H1 (cell line): ENCODE measurements at regions not wholly inside any gene's neighbourhood (a gene's known extent, or its start where the extent isn't known, plus 50 kb on each side); places are given as distances from the start of the nearest gene placed in this dataset.

Source experiments
- BCL11A ChIP-seq, 2 experiments: IDR thresholded peaks; one replicate each; pipeline ENCODE4 v1.6.1; 2011; ENCODE audit warnings: low read depth in 2 of 2, low read length in 2 of 2, mild to moderate bottlenecking in 2 of 2
- EZH2 ChIP-seq: fragments of 200-600 bp; sonication (generic); IDR thresholded peaks from 2 replicates; pipeline ENCODE4 v1.7.1; 2012; ENCODE audit warnings: low read depth, mild to moderate bottlenecking, moderate library complexity, low read length, inconsistent platforms; ENCODE audit not compliant: severe bottlenecking
- GTF2F1 ChIP-seq: IDR thresholded peaks from 2 replicates; pipeline ENCODE4 v1.6.1; 2012; ENCODE audit warnings: low read depth, low read length, improper control_type of control experiment, borderline replicate concordance
- HDAC2 ChIP-seq, 2 experiments: fragments of 300-600 bp in 1 of 2; sonication (generic) in 1 of 2; IDR thresholded peaks; 2 replicates each; pipeline ENCODE4 v1.6.1; 2011 to 2012; ENCODE audit warnings: low read depth in 2 of 2, low read length in 2 of 2, mild to moderate bottlenecking in 2 of 2, moderate library complexity in 2 of 2, borderline replicate concordance in 1 of 2, inconsistent platforms in 1 of 2
- HDAC6 ChIP-seq: IDR thresholded peaks from one replicate; pipeline ENCODE4 v1.7.1; 2012; ENCODE audit warnings: low read depth, mild to moderate bottlenecking, inconsistent platforms, low read length, moderate library complexity
- POLR2A ChIP-seq, 2 experiments: IDR thresholded peaks; 1 replicate in 1 of 2; 2 replicates in 1 of 2; pipeline ENCODE4 v1.6.1; 2011; ENCODE audit warnings: low read depth in 2 of 2, low read length in 2 of 2, mild to moderate bottlenecking in 2 of 2; ENCODE audit errors: control extremely low read depth in 1 of 2
- RFX5 ChIP-seq: IDR thresholded peaks from 2 replicates; pipeline ENCODE4 v1.6.1; 2011; ENCODE audit warnings: low read depth, low read length, improper control_type of control experiment, borderline replicate concordance
- RXRA ChIP-seq: IDR thresholded peaks from 2 replicates; pipeline ENCODE4 v1.6.1; 2011; ENCODE audit warnings: low read depth, mild to moderate bottlenecking, low read length, moderate library complexity; ENCODE audit not compliant: insufficient read depth
- SP2 ChIP-seq: IDR thresholded peaks from 2 replicates; pipeline ENCODE4 v1.6.1; 2012; ENCODE audit warnings: mild to moderate bottlenecking, low read length, inconsistent platforms
- TF ChIP-seq, protein P1 (sequence below): fragments of 300-600 bp; sonication (generic); IDR thresholded peaks from 2 replicates; pipeline ENCODE4 v1.7.1; 2012; ENCODE audit warnings: low read length, moderate library complexity, mild to moderate bottlenecking, inconsistent platforms; ENCODE audit not compliant: insufficient replicate concordance
- TF ChIP-seq, protein P2 (sequence below): IDR thresholded peaks from 2 replicates; pipeline ENCODE4 v1.6.1; 2011; ENCODE audit warnings: low read depth, mild to moderate bottlenecking, low read length; ENCODE audit not compliant: insufficient read depth

DNA sequence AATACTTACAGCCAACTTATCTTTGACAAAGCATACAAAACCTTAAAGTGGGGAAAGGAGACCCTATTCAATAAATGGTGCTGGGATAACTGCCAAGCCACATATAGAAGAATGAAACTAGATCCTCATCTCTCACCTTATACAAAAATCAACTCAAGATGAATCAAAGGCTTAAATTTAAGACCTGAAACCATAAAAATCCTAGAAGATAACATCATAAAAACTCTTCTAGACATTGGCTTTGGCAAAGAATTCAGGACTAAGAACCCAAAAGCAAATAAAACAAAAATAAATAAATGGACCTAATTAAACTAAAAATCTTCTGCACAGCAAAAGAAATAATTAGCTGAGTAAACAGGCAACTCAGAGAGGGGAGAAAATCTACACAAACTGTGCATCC is 335.6 kb upstream of the PBX1 start (continued):
- TF ChIP-seq, protein P1, sequence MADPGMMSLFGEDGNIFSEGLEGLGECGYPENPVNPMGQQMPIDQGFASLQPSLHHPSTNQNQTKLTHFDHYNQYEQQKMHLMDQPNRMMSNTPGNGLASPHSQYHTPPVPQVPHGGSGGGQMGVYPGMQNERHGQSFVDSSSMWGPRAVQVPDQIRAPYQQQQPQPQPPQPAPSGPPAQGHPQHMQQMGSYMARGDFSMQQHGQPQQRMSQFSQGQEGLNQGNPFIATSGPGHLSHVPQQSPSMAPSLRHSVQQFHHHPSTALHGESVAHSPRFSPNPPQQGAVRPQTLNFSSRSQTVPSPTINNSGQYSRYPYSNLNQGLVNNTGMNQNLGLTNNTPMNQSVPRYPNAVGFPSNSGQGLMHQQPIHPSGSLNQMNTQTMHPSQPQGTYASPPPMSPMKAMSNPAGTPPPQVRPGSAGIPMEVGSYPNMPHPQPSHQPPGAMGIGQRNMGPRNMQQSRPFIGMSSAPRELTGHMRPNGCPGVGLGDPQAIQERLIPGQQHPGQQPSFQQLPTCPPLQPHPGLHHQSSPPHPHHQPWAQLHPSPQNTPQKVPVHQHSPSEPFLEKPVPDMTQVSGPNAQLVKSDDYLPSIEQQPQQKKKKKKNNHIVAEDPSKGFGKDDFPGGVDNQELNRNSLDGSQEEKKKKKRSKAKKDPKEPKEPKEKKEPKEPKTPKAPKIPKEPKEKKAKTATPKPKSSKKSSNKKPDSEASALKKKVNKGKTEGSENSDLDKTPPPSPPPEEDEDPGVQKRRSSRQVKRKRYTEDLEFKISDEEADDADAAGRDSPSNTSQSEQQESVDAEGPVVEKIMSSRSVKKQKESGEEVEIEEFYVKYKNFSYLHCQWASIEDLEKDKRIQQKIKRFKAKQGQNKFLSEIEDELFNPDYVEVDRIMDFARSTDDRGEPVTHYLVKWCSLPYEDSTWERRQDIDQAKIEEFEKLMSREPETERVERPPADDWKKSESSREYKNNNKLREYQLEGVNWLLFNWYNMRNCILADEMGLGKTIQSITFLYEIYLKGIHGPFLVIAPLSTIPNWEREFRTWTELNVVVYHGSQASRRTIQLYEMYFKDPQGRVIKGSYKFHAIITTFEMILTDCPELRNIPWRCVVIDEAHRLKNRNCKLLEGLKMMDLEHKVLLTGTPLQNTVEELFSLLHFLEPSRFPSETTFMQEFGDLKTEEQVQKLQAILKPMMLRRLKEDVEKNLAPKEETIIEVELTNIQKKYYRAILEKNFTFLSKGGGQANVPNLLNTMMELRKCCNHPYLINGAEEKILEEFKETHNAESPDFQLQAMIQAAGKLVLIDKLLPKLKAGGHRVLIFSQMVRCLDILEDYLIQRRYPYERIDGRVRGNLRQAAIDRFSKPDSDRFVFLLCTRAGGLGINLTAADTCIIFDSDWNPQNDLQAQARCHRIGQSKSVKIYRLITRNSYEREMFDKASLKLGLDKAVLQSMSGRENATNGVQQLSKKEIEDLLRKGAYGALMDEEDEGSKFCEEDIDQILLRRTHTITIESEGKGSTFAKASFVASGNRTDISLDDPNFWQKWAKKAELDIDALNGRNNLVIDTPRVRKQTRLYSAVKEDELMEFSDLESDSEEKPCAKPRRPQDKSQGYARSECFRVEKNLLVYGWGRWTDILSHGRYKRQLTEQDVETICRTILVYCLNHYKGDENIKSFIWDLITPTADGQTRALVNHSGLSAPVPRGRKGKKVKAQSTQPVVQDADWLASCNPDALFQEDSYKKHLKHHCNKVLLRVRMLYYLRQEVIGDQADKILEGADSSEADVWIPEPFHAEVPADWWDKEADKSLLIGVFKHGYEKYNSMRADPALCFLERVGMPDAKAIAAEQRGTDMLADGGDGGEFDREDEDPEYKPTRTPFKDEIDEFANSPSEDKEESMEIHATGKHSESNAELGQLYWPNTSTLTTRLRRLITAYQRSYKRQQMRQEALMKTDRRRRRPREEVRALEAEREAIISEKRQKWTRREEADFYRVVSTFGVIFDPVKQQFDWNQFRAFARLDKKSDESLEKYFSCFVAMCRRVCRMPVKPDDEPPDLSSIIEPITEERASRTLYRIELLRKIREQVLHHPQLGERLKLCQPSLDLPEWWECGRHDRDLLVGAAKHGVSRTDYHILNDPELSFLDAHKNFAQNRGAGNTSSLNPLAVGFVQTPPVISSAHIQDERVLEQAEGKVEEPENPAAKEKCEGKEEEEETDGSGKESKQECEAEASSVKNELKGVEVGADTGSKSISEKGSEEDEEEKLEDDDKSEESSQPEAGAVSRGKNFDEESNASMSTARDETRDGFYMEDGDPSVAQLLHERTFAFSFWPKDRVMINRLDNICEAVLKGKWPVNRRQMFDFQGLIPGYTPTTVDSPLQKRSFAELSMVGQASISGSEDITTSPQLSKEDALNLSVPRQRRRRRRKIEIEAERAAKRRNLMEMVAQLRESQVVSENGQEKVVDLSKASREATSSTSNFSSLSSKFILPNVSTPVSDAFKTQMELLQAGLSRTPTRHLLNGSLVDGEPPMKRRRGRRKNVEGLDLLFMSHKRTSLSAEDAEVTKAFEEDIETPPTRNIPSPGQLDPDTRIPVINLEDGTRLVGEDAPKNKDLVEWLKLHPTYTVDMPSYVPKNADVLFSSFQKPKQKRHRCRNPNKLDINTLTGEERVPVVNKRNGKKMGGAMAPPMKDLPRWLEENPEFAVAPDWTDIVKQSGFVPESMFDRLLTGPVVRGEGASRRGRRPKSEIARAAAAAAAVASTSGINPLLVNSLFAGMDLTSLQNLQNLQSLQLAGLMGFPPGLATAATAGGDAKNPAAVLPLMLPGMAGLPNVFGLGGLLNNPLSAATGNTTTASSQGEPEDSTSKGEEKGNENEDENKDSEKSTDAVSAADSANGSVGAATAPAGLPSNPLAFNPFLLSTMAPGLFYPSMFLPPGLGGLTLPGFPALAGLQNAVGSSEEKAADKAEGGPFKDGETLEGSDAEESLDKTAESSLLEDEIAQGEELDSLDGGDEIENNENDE, result no peak
- no peak for TF ChIP-seq EZH2
- TF ChIP-seq GTF2F1, result no peak
- no peak for TF ChIP-seq HDAC2 (IDR thresholded peaks at IDR 0.05; ENCODE audit: borderline replicate concordance in 1 of 2, low read depth in 2 of 2, low read length in 2 of 2)
- no peak for TF ChIP-seq BCL11A (IDR thresholded peaks at IDR 0.05; ENCODE audit: low read depth in 2 of 2, low read length in 2 of 2)
- TF ChIP-seq, protein P2, sequence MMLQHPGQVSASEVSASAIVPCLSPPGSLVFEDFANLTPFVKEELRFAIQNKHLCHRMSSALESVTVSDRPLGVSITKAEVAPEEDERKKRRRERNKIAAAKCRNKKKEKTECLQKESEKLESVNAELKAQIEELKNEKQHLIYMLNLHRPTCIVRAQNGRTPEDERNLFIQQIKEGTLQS, result no peak
- TF ChIP-seq POLR2A (IDR thresholded peaks at IDR 0.05; ENCODE audit: control extremely low read depth in 1 of 2, low read depth in 2 of 2, low read length in 2 of 2), result no peak
- no peak for TF ChIP-seq HDAC6
- TF ChIP-seq RXRA, result no peak
- TF ChIP-seq SP2, result no peak
- no peak for TF ChIP-seq RFX5
